A673 (cell line): ENCODE measurements at regions not wholly inside any gene's neighbourhood (a gene's known extent, or its start where the extent isn't known, plus 50 kb on each side); places are given as distances from the start of the nearest gene placed in this dataset.
"Not testable (repeated sequence)": the region's sequence is repeated elsewhere in the genome, so short reads cannot be mapped to it uniquely, and the experiment has no call there.

Source experiments
- BruUV-seq: library from RNA; stranded (reverse); fragments of 400-500 nt; replicated peaks from 2 replicates; lab custom pipeline; 2021; lab: Mats Ljungman, UMichigan
- CTCF ChIA-PET: fragments of 300-600 bp; sonication (Branson Sonifier 250); formaldehyde crosslinking; loops from one replicate; lab custom pipeline; 2022; ENCODE audit warnings: antibody characterized with exemption; lab: Charles Lee
- POLR2A ChIA-PET: fragments of 300-600 bp; sonication (Branson Sonifier 250); formaldehyde crosslinking; loops from one replicate; lab custom pipeline; 2022; ENCODE audit warnings: antibody characterized with exemption; ENCODE audit not compliant: low non-redundant PET; lab: Charles Lee
- DNase-seq: peaks from one replicate; pipeline ENCODE4 v3.0.0-alpha.2; 2015; ENCODE audit warnings: low spot score
- H3K27ac ChIP-seq: fragments of 200-600 bp; sonication (generic); 2 replicates; pipeline ENCODE4 v1.5.1; 2016; ENCODE audit warnings: mixed run types, low read depth, mild to moderate bottlenecking, mixed read lengths, antibody characterized with exemption, low read length; ENCODE audit not compliant: poor library complexity, severe bottlenecking
- H3K27me3 ChIP-seq: fragments of 200-600 bp; sonication (generic); replicated peaks from 2 replicates; pipeline ENCODE4 v1.6.1; 2017; ENCODE audit warnings: mixed run types, low read depth, mild to moderate bottlenecking, mixed read lengths, antibody characterized with exemption, low read length; ENCODE audit not compliant: insufficient read depth, poor library complexity
- H3K36me3 ChIP-seq: fragments of 200-600 bp; sonication (generic); 2 replicates; pipeline ENCODE4 v1.6.1; 2016; ENCODE audit warnings: mixed run types, mild to moderate bottlenecking, mixed read lengths, antibody characterized with exemption, low read length; ENCODE audit not compliant: insufficient read depth, poor library complexity, severe bottlenecking
- H3K4me1 ChIP-seq: fragments of 200-600 bp; sonication (generic); 2 replicates; pipeline ENCODE4 v1.6.1; 2017; ENCODE audit warnings: mixed run types, mild to moderate bottlenecking, mixed read lengths, antibody characterized with exemption, low read length; ENCODE audit not compliant: insufficient read depth, poor library complexity, severe bottlenecking
- H3K4me3 ChIP-seq: fragments of 200-600 bp; sonication (generic); 2 replicates; pipeline ENCODE4 v1.5.1; 2016; ENCODE audit warnings: low read depth, mixed run types, mild to moderate bottlenecking, mixed read lengths, low read length; ENCODE audit not compliant: poor library complexity, severe bottlenecking
- H3K9me3 ChIP-seq: fragments of 200-600 bp; sonication (generic); 2 replicates; pipeline ENCODE4 v1.6.1; 2016; ENCODE audit warnings: mixed run types, low read depth, mild to moderate bottlenecking, mixed read lengths, antibody characterized with exemption, low read length; ENCODE audit not compliant: poor library complexity, severe bottlenecking
- CTCF ChIP-seq: fragments of 300-800, 200-600 bp; sonication (generic); conservative IDR thresholded peaks from 2 replicates; pipeline ENCODE4 v1.5.1; 2017; ENCODE audit warnings: low read depth, mild to moderate bottlenecking, antibody characterized with exemption, low read length, moderate library complexity, mixed read lengths
- EZH2 ChIP-seq: fragments of 200-600 bp; sonication (generic); IDR thresholded peaks from 2 replicates; pipeline ENCODE4 v1.6.1; 2017; ENCODE audit warnings: borderline replicate concordance, low read depth, mild to moderate bottlenecking, mixed read lengths, antibody characterized with exemption, low read length; ENCODE audit not compliant: poor library complexity, severe bottlenecking
- intact Hi-C: fragments of 100-400 bp; cut with micrococcal nuclease; formaldehyde crosslinking; loops from one replicate; pipeline ENCODE4 v1.10.0; 2022; ENCODE audit not compliant: unreplicated experiment

- intact Hi-C loops: no loop called here
- BruUV-seq: no TSS peak
- no peak for TF ChIP-seq CTCF
- no peak for TF ChIP-seq EZH2
- ChIA-PET CTCF (no interaction called here), POLR2A (no interaction called here)
- Histone ChIP-seq H3K27ac (no peak overlapping the region), H3K9me3 (peaks cover 4% of the 10 kb centered on the region), H3K4me1 (no peaks in the 10 kb centered on the region), H3K36me3 (no peaks in the 10 kb centered on the region), H3K27me3 (no peaks in the 10 kb centered on the region), H3K4me3 (no peak overlapping the region)
- peak; percentile 1 for DNase-seq
Observed at GRCh38 chr4:42761804-42762203, 104.9 kb upstream of the ATP8A1 start.

- H3K9me3 ChIP-seq, CTCF ChIA-PET, H3K4me1 ChIP-seq, DNase-seq, intact Hi-C loops, H3K36me3 ChIP-seq, H3K27ac ChIP-seq, POLR2A ChIA-PET, H3K4me3 ChIP-seq, BruUV-seq, H3K27me3 ChIP-seq: not testable (repeated sequence)
Observed at GRCh38 chr4:42754965-42755364, 98.1 kb upstream of the ATP8A1 start.

- CTCF ChIA-PET: no interaction called here
- no peaks in the 10 kb centered on the region for H3K36me3 ChIP-seq
- no peak overlapping the region for H3K4me3 ChIP-seq
- DNase-seq: no peak
- no peak for TF ChIP-seq EZH2
- no peak for TF ChIP-seq CTCF
- no peaks in the 10 kb centered on the region for H3K27me3 ChIP-seq
- intact Hi-C loops: no loop called here
- no peaks in the 10 kb centered on the region for H3K9me3 ChIP-seq
- no peaks in the 10 kb centered on the region for H3K4me1 ChIP-seq
- POLR2A ChIA-PET: no interaction called here
- no peak overlapping the region for H3K27ac ChIP-seq
- BruUV-seq: no TSS peak
Observed at GRCh38 chr4:42751587-42751986, 94.7 kb upstream of the ATP8A1 start.

GRCh38 chr4:42750856-42751255 is 94.0 kb upstream of the ATP8A1 start:
- DNase-seq: no peak
- Histone ChIP-seq H3K27me3 (no peaks in the 10 kb centered on the region), H3K4me3 (no peak overlapping the region), H3K4me1 (no peaks in the 10 kb centered on the region), H3K9me3 (no peaks in the 10 kb centered on the region), H3K36me3 (no peaks in the 10 kb centered on the region), H3K27ac (no peak overlapping the region)
- CTCF ChIA-PET: no interaction called here
- TF ChIP-seq CTCF (no peak), EZH2 (no peak)
- intact Hi-C loops: no loop called here
- no TSS peak for BruUV-seq
- POLR2A ChIA-PET: no interaction called here
